HG02973 (cell line): ENCODE measurements at regions not wholly inside any gene's neighbourhood (a gene's known extent, or its start where the extent isn't known, plus 50 kb on each side); places are given as distances from the start of the nearest gene placed in this dataset.

ENCODE experiments used
- ATAC-seq: cut with Tn5 transposase; IDR thresholded peaks from one replicate; pipeline ENCODE4 v1.9.1; 2021; ENCODE audit warnings: moderate library complexity; ENCODE audit not compliant: unreplicated experiment

- ATAC-seq: no peak
Observed at GRCh38 chr1:29752141-29752540, 515.8 kb downstream of the PTPRU start.

GRCh38 chr1:29749024-29749945, 513.0 kb downstream of the PTPRU start:
- no peak for ATAC-seq

GRCh38 chr1:29747196-29747595, 510.9 kb downstream of the PTPRU start:
- no peak for ATAC-seq

GRCh38 chr1:29746076-29746665, 509.8 kb downstream of the PTPRU start:
- no peak for ATAC-seq

GRCh38 chr1:29744684-29745490, 508.6 kb downstream of the PTPRU start:
- ATAC-seq: no peak

- no peak for ATAC-seq
Observed at GRCh38 chr1:29743931-29744330, 507.6 kb downstream of the PTPRU start.

- ATAC-seq: no peak
Observed at GRCh38 chr1:29743264-29743663, 506.9 kb downstream of the PTPRU start.

GRCh38 chr1:29739176-29739575, 502.9 kb downstream of the PTPRU start:
- no peak for ATAC-seq

- ATAC-seq: no peak
Observed at GRCh38 chr1:29736582-29737188, 500.4 kb downstream of the PTPRU start.

GRCh38 chr1:29732453-29732852, 496.1 kb downstream of the PTPRU start:
- no peak for ATAC-seq

GRCh38 chr1:29730623-29731022, 494.3 kb downstream of the PTPRU start:
- ATAC-seq: no peak

GRCh38 chr1:29729281-29729680, 493.0 kb downstream of the PTPRU start:
- no peak for ATAC-seq

GRCh38 chr1:29728703-29729102, 492.4 kb downstream of the PTPRU start:
- no peak for ATAC-seq

GRCh38 chr1:29725262-29725661, 488.9 kb downstream of the PTPRU start:
- ATAC-seq: no peak

GRCh38 chr1:29722598-29722997, 486.3 kb downstream of the PTPRU start:
- ATAC-seq: no peak

GRCh38 chr1:29719253-29719652, 482.9 kb downstream of the PTPRU start:
- ATAC-seq: no peak

GRCh38 chr1:29718791-29719190, 482.5 kb downstream of the PTPRU start:
- ATAC-seq: no peak

GRCh38 chr1:29716306-29716705, 480.0 kb downstream of the PTPRU start:
- ATAC-seq: no peak

GRCh38 chr1:29713857-29714256, 477.5 kb downstream of the PTPRU start:
- ATAC-seq: no peak

GRCh38 chr1:29712801-29713200, 476.5 kb downstream of the PTPRU start:
- no peak for ATAC-seq

GRCh38 chr1:29712284-29712651, 475.9 kb downstream of the PTPRU start:
- ATAC-seq: no peak
